ENCODE measurements at regions not wholly inside any gene's neighbourhood (a gene's known extent, or its start where the extent isn't known, plus 50 kb on each side); places are given as distances from the start of the nearest gene placed in this dataset.
"Not testable (repeated sequence)": the region's sequence is repeated elsewhere in the genome, so short reads cannot be mapped to it uniquely, and the experiment has no call there.

DNA sequence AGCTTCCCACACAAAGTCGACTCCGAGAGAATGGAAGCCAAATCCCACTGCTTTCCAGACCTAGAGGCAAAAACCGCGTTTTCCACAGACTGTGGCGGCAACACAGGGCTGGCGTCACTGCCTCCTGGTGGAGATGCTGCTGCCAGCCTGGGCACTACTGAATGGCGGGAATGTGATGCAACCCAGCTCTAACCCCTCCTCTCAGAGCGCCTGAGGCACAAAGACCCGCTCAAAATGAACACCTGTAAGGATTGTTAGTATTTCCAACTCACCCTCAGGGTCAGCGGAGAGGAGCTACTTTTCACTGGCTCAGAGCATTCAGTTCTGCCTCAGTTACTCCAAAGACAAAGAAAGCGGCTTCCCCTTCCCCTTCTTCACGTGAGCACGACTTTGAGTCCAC, 548.0 kb upstream of the SALL3 start:
- Histone ChIP-seq H3K4me1 (no peaks in the 10 kb centered on the region), H3K27ac (no peak overlapping the region), H3K36me3 (no peaks in the 10 kb centered on the region), H3K4me3 (no peak overlapping the region), H3K9me3 (peaks cover 0 to 3% (median 0%) of the 10 kb centered on the region in 3 donors), H3K27me3 (peaks cover 0 to 3% of the 10 kb centered on the region in 2 donors)
- intact Hi-C loops (cut with DNase I; ENCODE audit: low total_unique reads): no loop called here
- no peak for DNase-seq
- TF ChIP-seq CTCF (IDR thresholded peaks at IDR 0.05): no peak

DNA sequence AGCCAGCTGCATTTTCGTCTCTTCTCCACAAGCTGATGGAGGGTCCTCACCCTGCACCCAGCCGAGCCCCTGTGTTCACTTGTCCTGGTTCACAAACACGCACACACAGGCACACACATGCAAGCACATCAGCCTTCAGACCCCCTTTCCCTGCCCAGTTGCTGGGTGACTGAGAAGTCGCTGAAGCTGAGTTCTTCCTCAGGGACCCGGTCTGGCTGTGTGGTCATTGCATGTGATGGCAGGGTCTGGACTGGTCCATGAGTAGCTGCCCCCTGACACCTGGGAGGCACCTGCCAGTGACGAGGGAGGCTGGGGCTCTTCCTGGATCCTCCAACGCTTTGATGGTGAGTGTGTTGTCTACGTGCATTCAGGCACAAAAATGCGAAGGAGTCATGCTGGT, 546.1 kb upstream of the SALL3 start:
- Histone ChIP-seq H3K36me3 (no peaks in the 10 kb centered on the region), H3K27me3 (peaks cover 0 to 3% of the 10 kb centered on the region in 2 donors), H3K9me3 (peaks cover 0 to 7% (median 0%) of the 10 kb centered on the region in 3 donors), H3K27ac (no peak overlapping the region), H3K4me3 (no peak overlapping the region), H3K4me1 (no peaks in the 10 kb centered on the region)
- intact Hi-C loops (cut with DNase I; ENCODE audit: low total_unique reads): no loop called here
- TF ChIP-seq CTCF (IDR thresholded peaks at IDR 0.05): no peak
- DNase-seq: no peak

DNA sequence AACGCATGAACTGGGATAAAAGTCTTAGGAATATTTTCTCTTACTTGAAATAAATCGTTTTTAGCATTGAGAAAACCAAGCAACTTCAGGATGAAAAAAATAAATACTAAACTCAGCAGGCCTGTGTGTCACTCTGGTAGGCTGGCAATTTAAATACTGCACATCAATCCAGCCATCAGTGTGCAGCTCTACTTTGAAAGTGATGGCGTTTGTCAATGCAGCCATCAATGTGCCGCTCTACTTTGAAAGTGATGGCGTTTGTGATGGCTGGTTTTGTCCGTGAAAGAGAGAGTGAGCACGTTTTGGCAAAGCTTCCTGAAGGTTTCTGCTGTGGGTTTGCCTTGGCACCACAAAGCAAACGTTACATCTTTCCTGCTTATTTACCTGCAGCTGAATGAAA, 543.5 kb upstream of the SALL3 start:
- H3K4me3 ChIP-seq: no peak overlapping the region
- H3K4me1 ChIP-seq: no peaks in the 10 kb centered on the region
- no peaks in the 10 kb centered on the region for H3K36me3 ChIP-seq
- no peak overlapping the region for H3K27ac ChIP-seq
- no peak for TF ChIP-seq CTCF (IDR thresholded peaks at IDR 0.05)
- no peaks in the 10 kb centered on the region for H3K27me3 ChIP-seq
- DNase-seq: no peak
- H3K9me3 ChIP-seq: peaks cover 0 to 7% (median 0%) of the 10 kb centered on the region in 3 donors
- intact Hi-C loops (cut with DNase I; ENCODE audit: low total_unique reads): no loop called here

GRCh38 chr18:78438235-78438634, 541.4 kb upstream of the SALL3 start:
- H3K9me3 ChIP-seq; H3K4me1 ChIP-seq; H3K27ac ChIP-seq; intact Hi-C loops (cut with DNase I; ENCODE audit: low total_unique reads); H3K27me3 ChIP-seq; H3K36me3 ChIP-seq; DNase-seq; H3K4me3 ChIP-seq: not testable (repeated sequence)

DNA sequence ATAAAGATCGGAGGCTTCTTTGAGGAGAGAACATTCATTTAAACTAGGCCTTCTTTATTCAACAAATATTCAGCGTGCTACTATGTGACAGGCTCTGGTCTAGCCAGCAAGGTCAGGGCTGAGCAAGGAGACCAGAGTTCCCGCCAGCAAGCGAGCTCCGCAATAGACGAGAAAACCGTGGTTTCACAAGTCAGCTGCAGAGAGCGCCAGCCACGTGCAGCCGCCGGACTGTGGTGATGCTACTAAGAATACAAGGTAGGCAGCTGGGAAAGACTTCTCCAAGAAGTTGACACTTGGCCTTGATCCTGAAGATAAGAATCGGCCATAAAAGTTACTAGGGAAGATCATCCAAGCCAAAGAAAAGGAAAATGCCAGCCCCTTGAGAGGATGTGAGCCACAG, 533.7 kb upstream of the SALL3 start:
- intact Hi-C loops (cut with DNase I; ENCODE audit: low total_unique reads): no loop called here
- Histone ChIP-seq H3K4me1 (no peaks in the 10 kb centered on the region), H3K9me3 (no peaks in the 10 kb centered on the region), H3K4me3 (no peak overlapping the region), H3K27ac (no peak overlapping the region), H3K27me3 (no peaks in the 10 kb centered on the region), H3K36me3 (no peaks in the 10 kb centered on the region)
- no peak for TF ChIP-seq CTCF (IDR thresholded peaks at IDR 0.05)
- DNase-seq: no peak

DNA sequence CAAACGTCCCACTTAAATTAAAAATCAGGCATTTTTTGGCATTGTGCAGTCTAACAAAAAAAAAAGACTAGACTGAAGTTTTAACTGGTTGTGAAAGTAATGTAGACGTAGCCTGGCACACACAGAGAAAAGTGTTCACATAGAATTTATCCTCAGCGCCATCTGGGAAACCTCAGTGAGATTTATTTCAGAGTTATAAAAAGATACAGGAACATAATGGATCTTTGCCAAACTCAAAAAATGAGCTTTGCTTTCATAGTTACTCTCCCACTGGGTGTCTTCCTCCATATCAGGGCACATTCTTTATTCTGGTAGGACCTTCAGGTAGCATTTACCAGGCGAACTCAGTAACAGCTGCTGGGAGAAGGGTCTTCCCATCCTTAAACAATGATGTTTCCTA, 532.4 kb upstream of the SALL3 start:
- TF ChIP-seq CTCF (IDR thresholded peaks at IDR 0.05): no peak
- no peaks in the 10 kb centered on the region for H3K27me3 ChIP-seq
- H3K9me3 ChIP-seq: no peaks in the 10 kb centered on the region
- H3K27ac ChIP-seq: no peak overlapping the region
- no peak for DNase-seq
- no peaks in the 10 kb centered on the region for H3K4me1 ChIP-seq
- H3K4me3 ChIP-seq: no peak overlapping the region
- intact Hi-C loops (cut with DNase I; ENCODE audit: low total_unique reads): no loop called here
- no peaks in the 10 kb centered on the region for H3K36me3 ChIP-seq
